ENCODE measurements at regions not wholly inside any gene's neighbourhood (a gene's known extent, or its start where the extent isn't known, plus 50 kb on each side); places are given as distances from the start of the nearest gene placed in this dataset.

DNA sequence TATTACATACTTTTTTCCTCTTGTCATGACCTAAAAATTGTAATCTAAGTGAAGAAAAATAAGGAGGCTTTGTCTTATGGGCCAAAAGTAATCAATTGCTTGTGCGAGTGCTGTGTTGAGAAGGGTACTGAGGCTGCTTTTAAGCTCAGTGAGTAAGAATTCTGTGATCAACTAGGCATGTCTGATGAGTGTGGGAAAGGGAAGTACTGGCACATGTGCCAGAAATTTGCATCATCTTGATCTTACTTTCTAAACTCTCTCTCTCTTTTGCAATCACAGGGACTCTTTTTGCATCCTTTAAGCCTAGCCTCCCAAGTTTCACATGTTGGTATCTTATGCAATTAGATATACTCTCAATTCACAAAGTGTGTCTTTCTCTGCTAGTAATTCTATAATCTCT, 329.9 kb downstream of the KIF4B start:
- DNase-seq (no peak), ATAC-seq (ENCODE audit: low FRiP score in 2 of 2) (no peak)
- Histone ChIP-seq H3K4me3 (no peak overlapping the region), H3K27ac (no peak overlapping the region), H3K9me3 (no peaks in the 10 kb centered on the region), H3K4me1 (no peaks in the 10 kb centered on the region), H3K27me3 (no peaks in the 10 kb centered on the region), H3K36me3 (no peaks in the 10 kb centered on the region)
- WGBS, 2 donors: 82 to 92% methylated on average over 1 of the region's 1 CpG
- no peak for TF ChIP-seq EP300 (IDR thresholded peaks at IDR 0.05)
- TF ChIP-seq POLR2AphosphoS5 (IDR thresholded peaks at IDR 0.05): no peak
- TF ChIP-seq, protein P1, sequence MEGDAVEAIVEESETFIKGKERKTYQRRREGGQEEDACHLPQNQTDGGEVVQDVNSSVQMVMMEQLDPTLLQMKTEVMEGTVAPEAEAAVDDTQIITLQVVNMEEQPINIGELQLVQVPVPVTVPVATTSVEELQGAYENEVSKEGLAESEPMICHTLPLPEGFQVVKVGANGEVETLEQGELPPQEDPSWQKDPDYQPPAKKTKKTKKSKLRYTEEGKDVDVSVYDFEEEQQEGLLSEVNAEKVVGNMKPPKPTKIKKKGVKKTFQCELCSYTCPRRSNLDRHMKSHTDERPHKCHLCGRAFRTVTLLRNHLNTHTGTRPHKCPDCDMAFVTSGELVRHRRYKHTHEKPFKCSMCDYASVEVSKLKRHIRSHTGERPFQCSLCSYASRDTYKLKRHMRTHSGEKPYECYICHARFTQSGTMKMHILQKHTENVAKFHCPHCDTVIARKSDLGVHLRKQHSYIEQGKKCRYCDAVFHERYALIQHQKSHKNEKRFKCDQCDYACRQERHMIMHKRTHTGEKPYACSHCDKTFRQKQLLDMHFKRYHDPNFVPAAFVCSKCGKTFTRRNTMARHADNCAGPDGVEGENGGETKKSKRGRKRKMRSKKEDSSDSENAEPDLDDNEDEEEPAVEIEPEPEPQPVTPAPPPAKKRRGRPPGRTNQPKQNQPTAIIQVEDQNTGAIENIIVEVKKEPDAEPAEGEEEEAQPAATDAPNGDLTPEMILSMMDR (IDR thresholded peaks at IDR 0.05): no peak
- no peak for TF ChIP-seq POLR2A (IDR thresholded peaks at IDR 0.05)

DNA sequence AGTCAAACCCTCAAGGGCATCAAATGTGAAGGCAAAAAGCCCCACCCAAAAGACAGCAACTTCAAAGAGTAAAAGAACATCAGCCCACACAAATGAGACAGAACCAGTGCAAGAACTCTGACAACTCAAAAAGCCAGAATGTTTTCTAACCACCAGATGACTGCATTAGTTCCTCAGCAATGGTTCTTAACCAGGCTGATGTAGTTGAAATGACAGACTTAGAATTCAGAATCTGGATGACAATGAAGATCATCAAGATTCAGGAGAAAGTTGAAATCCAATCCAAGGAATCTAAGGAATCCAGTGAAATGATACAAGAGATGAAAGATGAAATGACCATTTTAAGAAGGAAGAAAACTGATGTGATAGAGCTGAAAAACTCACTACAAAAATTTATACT, 339.7 kb downstream of the KIF4B start:
- DNase-seq: no peak
- Histone ChIP-seq H3K36me3 (no peaks in the 10 kb centered on the region), H3K4me1 (no peaks in the 10 kb centered on the region), H3K27me3 (no peaks in the 10 kb centered on the region), H3K9me3 (peaks cover 0 to 10% (median 3%) of the 10 kb centered on the region in 4 donors), H3K4me3 (no peak overlapping the region), H3K27ac (no peak overlapping the region)
- ATAC-seq (ENCODE audit: low FRiP score in 2 of 2): no peak
- no peak for TF ChIP-seq EP300 (IDR thresholded peaks at IDR 0.05)
- TF ChIP-seq, protein P1 (IDR thresholded peaks at IDR 0.05): no peak
- no peak for TF ChIP-seq POLR2A (IDR thresholded peaks at IDR 0.05)
- TF ChIP-seq POLR2AphosphoS5 (IDR thresholded peaks at IDR 0.05): no peak

DNA sequence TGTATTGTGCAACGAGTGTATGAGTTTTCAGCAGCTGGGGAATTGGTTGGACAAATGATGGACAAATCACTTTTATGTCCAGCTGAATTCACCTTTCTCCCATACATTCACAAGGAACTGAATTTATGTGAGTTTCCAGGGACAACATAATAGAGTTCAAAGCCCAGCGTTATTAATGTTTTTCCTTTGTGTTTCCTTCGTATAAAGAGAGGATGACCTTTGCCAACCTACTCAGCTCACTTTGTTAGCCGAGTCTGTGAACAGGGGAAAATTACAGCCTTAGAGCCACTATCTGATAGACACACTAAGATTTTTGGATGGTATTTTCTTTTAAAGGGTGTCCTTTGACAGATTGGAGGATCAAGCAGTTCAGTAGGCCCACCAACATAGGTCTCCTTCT, 352.5 kb downstream of the KIF4B start:
- Histone ChIP-seq H3K27me3 (no peaks in the 10 kb centered on the region), H3K9me3 (no peaks in the 10 kb centered on the region), H3K36me3 (no peaks in the 10 kb centered on the region), H3K4me3 (no peak overlapping the region), H3K27ac (no peak overlapping the region), H3K4me1 (no peaks in the 10 kb centered on the region)
- no peak for ATAC-seq (ENCODE audit: low FRiP score in 2 of 2)
- DNase-seq: no peak
- 52 to 67% methylated on average over 4 of the region's 4 CpGs for WGBS, 2 donors
- TF ChIP-seq, protein P1 (IDR thresholded peaks at IDR 0.05): no peak
- TF ChIP-seq POLR2AphosphoS5 (IDR thresholded peaks at IDR 0.05) (no peak), EP300 (IDR thresholded peaks at IDR 0.05) (no peak), POLR2A (IDR thresholded peaks at IDR 0.05) (no peak)

DNA sequence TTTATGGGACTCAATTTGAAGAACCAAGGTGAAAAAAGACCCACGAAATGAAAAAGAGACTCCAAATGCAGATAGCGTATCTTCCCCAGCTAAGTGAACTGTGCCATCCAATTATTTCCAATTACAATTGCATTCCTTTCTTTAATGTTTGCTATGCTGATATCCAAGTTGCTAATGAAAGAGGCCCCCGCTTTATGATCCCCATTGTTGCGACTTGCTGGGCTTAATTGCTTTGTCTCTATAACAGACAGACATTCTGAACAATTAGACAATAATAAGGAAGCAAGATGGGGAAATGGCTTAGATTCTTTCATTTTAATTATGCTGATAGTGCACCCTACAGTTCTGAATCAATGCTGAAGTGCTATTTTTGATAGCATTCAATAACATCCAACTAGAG, 354.3 kb downstream of the KIF4B start:
- Histone ChIP-seq H3K36me3 (no peaks in the 10 kb centered on the region), H3K4me3 (no peak overlapping the region), H3K9me3 (no peaks in the 10 kb centered on the region), H3K27me3 (no peaks in the 10 kb centered on the region), H3K27ac (no peak overlapping the region), H3K4me1 (no peaks in the 10 kb centered on the region)
- TF ChIP-seq POLR2A (IDR thresholded peaks at IDR 0.05) (no peak), EP300 (IDR thresholded peaks at IDR 0.05) (no peak), POLR2AphosphoS5 (IDR thresholded peaks at IDR 0.05) (no peak)
- TF ChIP-seq, protein P1 (IDR thresholded peaks at IDR 0.05): no peak
- ATAC-seq (ENCODE audit: low FRiP score in 2 of 2) (no peak), DNase-seq (no peak)
- 72 to 84% methylated on average over 4 of the region's 4 CpGs for WGBS, 2 donors

DNA sequence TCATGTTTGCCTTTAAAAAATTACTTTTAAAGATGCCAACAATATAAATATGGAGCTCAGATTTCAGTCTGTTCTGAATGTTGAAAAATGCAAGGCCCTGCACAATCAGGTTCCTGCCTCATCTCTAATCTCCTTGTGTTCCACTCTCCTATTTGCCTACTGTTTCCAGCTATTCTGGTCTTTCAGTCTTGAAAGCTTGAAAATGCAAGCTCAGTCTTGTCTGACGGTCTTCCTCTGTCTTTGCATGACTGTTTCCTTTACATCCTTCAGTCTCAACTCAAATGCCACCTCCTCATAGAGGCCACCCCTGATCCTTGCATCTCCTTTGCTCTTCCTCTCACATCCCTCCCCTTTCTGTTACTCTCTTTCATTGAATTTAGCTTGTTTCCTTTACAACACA, 354.9 kb downstream of the KIF4B start:
- Histone ChIP-seq H3K4me3 (no peak overlapping the region), H3K4me1 (no peaks in the 10 kb centered on the region), H3K27me3 (no peaks in the 10 kb centered on the region), H3K27ac (no peak overlapping the region), H3K9me3 (no peaks in the 10 kb centered on the region), H3K36me3 (no peaks in the 10 kb centered on the region)
- ATAC-seq (ENCODE audit: low FRiP score in 2 of 2) (no peak), DNase-seq (no peak)
- no peak for TF ChIP-seq POLR2AphosphoS5 (IDR thresholded peaks at IDR 0.05)
- TF ChIP-seq, protein P1 (IDR thresholded peaks at IDR 0.05): no peak
- no peak for TF ChIP-seq POLR2A (IDR thresholded peaks at IDR 0.05)
- no peak for TF ChIP-seq EP300 (IDR thresholded peaks at IDR 0.05)
- WGBS, 2 donors: 42 to 52% methylated on average over 1 of the region's 1 CpG
